Breast epithelium (tissue), 3 donors: ENCODE measurements at regions not wholly inside any gene's neighbourhood (a gene's known extent, or its start where the extent isn't known, plus 50 kb on each side); places are given as distances from the start of the nearest gene placed in this dataset.

Experiments used
- CTCF ChIP-seq, 3 donors: fragments of 450-650 bp; IDR thresholded peaks; one replicate each; pipeline ENCODE4 v1.5.1; 2016 to 2017; ENCODE audit warnings: antibody characterized with exemption in 3 of 3, mild to moderate bottlenecking in 3 of 3, moderate library complexity in 3 of 3
- POLR2A ChIP-seq: fragments of 450-650 bp; IDR thresholded peaks from one replicate; pipeline ENCODE4 v1.6.1; 2016; ENCODE audit warnings: antibody characterized with exemption, mild to moderate bottlenecking, moderate library complexity
- POLR2AphosphoS5 ChIP-seq, 3 donors: sonication (generic); formaldehyde crosslinking; IDR thresholded peaks; one replicate each; pipeline ENCODE4 v1.6.1; 2017; ENCODE audit warnings: antibody characterized with exemption in 3 of 3

- TF ChIP-seq CTCF (IDR thresholded peaks at IDR 0.05) (no peak), POLR2A (no peak), POLR2AphosphoS5 (IDR thresholded peaks at IDR 0.05) (no peak)
These were observed 509.5 kb downstream of the TBL1XR1 start for GRCh38 chr3:176687754-176688153.
